ENCODE measurements at regions not wholly inside any gene's neighbourhood (a gene's known extent, or its start where the extent isn't known, plus 50 kb on each side); places are given as distances from the start of the nearest gene placed in this dataset.

- TF ChIP-seq GATA2 (IDR thresholded peaks at IDR 0.05; ENCODE audit: low read depth, low read length) (no peak), GATA3 (IDR thresholded peaks at IDR 0.05; ENCODE audit: low read depth, low read length) (no peak)
Observed at GRCh38 chr5:98530224-98530623, 243.2 kb upstream of the RGMB start.

Measured in SH-SY5Y (cell line).